ENCODE measurements at regions not wholly inside any gene's neighbourhood (a gene's known extent, or its start where the extent isn't known, plus 50 kb on each side); places are given as distances from the start of the nearest gene placed in this dataset.

- FAIRE-seq, result no peak
Measured at GRCh38 chr7:22622116-22622785, 104.7 kb upstream of the IL6 start.

- FAIRE-seq, result no peak
Measured at GRCh38 chr7:22618528-22618927, 108.5 kb upstream of the IL6 start.

GRCh38 chr7:22617166-22617565, 109.8 kb upstream of the IL6 start:
- no peak for FAIRE-seq

DNA sequence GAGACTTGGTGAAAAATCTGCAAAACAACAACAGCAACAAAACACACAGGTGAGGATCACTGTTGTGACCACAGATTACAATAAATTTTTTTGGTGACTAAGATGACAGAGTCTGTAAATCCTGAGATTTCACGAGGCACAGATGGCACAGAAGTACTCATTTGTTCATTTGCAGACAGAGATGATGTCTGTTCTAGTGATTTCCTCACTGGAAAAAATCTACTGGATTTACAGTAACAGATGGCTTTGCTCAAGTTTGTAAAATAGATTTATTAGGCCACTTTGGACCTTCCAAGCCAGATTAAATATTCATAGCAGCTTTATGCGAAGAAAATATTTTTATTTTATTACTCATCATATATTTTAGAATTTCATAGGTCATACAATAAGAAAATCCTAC, 113.5 kb upstream of the IL6 start:
- FAIRE-seq, result no peak

DNA sequence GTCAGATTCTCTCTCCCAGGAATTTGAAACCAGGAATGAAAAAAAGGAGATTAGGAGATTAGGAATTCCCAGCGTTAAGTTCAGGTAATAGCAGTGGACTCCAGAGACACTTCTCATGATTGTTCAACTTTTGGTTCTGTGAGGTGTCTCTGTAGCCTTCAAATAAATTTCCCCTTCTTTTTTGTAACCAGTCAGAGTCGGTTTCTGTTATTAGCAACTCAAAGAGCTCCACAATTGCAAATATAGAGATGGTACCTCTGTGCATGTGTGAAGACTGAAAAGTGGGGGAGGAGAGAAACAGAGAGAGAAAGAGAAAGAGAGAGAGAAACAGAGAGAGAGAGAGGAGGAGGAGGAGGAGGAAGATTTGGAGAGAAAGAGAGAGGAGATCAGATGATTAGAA, 112.8 kb upstream of the STEAP1B start:
- FAIRE-seq, result no peak

DNA sequence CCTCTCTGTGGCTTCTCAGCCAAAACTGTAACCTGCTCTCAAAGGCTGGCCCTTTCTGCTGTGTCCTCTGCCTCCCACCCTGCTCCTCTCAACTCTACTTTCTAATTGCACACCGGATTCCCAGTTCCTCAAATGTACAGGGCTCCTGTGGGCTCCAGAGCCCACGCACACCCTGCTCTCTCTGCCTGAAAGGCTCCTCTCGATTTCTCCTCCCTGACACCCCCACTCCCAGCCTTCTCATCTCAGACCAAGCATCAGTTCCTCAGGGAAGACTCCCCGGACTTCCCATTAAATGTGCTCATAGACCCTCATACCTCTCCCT, 111.7 kb upstream of the STEAP1B start:
- FAIRE-seq, result no peak

- FAIRE-seq, result no peak
Measured at GRCh38 chr7:22610951-22611757, 111.2 kb upstream of the STEAP1B start.

GRCh38 chr7:22610263-22610662, 110.3 kb upstream of the STEAP1B start:
- FAIRE-seq, result no peak

DNA sequence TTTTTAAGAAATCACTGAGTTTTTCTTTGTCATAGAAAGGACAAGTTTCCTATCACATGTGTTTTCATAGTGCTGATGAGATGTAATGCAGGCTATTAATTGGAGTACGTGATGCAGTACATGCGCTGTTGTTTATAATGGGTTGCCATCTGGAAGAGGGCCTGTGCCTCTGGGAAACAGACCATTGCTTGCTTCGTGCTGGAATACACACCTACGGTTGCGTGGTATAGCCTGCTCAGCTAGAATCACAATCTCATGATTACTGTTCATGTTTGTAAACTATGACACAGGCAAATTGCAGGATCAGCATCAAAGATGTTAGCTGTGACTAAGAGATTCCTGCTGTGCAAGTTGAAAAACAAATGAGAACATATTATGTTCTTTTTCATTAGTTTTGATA, 107.2 kb upstream of the STEAP1B start:
- FAIRE-seq, result no peak

- FAIRE-seq, result no peak
Measured at GRCh38 chr7:22604246-22604645, 104.3 kb upstream of the STEAP1B start.

GRCh38 chr7:22601812-22602565, 102.0 kb upstream of the STEAP1B start:
- FAIRE-seq, result no peak

DNA sequence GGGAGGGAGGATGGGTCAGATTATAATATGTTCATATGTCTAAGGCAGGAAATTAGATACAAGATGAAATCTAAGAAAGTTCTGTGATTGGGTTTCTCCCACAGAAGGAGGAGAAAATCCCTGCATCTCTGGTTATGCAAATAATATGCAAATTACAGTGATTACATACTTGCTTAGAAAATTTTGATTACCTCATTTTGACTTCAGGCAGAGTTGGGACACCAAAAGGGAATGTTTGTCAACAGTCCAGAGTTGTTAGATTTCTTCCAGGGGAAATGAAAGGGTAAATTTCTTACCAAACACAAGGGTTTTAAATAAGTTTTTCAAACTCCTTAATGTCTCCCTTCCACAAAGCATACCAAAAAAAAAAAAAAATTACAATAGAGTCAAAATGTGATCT, 101.4 kb upstream of the STEAP1B start:
- no peak for FAIRE-seq

DNA sequence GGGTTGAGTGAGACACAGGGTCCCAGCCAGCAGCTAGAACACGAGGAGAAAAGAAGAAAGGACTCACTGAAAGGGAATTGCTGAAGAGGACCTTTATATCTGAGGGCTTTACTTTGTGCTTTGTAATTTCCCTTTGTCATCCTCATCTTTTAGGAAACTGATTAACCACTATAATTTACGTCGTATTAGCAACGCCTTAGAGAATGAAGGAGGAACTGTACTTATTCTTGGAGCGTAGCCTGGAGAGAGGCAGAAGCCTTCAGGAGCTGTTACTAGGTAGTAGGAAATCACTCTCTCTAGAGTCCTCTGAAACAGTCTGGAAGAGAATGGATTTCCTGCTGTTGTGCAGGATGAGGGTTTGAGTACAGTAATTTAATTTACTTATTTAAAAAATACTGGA, 101.0 kb upstream of the STEAP1B start:
- FAIRE-seq, result no peak

- no peak for FAIRE-seq
Measured at GRCh38 chr7:22598318-22598920, 98.4 kb upstream of the STEAP1B start.

DNA sequence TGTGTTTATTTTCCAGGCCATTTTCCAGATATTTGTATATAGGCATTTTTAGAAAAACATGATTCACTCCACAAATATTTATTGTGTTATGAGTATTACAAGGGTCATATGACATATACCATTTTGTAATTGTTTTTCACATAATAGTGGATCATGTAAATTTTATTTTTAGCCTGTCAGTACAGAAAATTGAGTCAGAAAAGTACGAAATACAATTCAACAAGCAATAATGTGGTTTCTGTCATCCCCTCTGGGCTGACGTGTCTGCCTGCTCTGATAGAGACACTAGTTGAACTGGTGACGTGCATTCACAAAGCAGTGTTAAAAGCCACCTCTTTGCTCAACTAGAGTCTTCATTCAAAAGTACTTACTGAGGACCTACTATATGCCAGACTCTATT, 97.9 kb upstream of the STEAP1B start:
- no peak for FAIRE-seq

GRCh38 chr7:22596763-22597400, 96.9 kb upstream of the STEAP1B start:
- FAIRE-seq, result no peak

- no peak for FAIRE-seq
Measured at GRCh38 chr7:22594020-22594419, 94.0 kb upstream of the STEAP1B start.

GRCh38 chr7:22591271-22591670, 91.3 kb upstream of the STEAP1B start:
- FAIRE-seq, result no peak

DNA sequence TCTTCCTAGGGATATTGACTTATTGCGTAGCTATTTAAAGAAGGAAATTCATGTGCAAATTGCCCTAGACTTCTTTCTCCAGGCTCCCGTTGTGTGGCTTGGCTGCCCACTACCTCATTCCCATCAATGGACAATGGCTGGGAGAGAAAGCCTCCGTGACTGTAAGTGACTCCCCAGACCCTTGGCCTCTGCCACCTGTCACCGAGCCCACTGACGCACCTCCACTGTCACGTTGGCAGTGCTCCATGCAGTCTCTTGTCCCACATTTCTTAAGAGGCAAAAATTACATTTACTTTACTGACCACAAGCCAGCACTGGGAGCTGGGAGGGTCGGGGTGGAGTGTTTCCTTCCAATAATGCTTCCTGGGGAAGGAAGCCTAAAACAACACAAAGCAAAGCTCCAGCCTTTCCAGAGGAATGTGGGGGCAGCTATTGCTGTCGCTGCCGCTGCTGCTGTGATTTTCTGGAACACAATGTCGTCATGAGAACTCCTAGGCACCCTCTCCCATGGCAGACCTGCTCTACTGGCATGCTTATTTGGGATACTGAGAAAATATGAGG, 89.7 kb upstream of the STEAP1B start:
- FAIRE-seq, result no peak

DNA sequence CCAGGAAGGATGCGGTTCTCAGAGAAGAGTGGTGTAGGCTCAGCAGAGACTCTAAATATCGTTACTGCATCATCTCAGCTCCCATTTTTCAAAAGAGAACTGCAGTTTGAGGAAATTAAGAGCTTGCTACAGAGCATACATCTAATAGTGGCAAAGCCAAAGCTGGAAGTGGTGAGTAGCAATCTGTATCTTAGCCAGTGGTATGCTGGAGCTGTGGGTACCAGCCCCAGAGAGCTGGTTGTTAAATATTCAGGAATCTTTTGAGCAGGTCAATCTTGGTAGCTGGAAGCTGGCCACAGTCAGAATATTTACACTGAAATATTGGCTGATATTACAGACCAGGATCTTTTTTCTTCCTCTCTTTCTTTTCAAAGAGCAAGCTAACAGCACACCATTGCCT, 88.4 kb upstream of the STEAP1B start:
- FAIRE-seq, result no peak

GRCh38 chr7:22587322-22587721, 87.3 kb upstream of the STEAP1B start:
- no peak for FAIRE-seq

DNA sequence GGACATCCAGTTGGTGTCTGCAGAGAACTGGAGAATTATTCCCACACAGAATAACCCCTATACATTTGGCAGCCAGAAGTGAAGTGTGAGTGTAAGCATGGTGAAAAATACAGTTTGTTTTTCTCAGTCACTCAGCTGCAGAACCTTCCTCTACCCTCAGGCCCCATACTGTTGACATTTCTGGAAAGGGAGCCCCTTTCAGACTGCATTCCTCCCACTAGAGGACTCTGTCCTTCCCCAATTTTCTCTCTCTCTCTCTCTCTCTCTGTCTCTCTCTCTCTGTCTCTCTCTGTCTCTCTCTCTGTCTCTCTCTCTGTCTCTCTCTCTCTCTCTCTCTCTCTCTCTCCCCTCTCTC, 86.8 kb upstream of the STEAP1B start:
- FAIRE-seq, result no peak

All from A204.1 (cell line).